ENCODE measurements at regions not wholly inside any gene's neighbourhood (a gene's known extent, or its start where the extent isn't known, plus 50 kb on each side); places are given as distances from the start of the nearest gene placed in this dataset.

GRCh38 chr18:25455159-25455558 is 103.2 kb upstream of the ZNF521 start:
- Mint-ChIP-seq H3K27ac (no peak overlapping the region), H3K9me3 (peaks cover 17% of the 10 kb centered on the region), H3K36me3 (ENCODE audit: low read depth) (no peaks in the 10 kb centered on the region), H3K4me3 (no peak overlapping the region), H3K4me1 (peaks cover 26% of the 10 kb centered on the region), H3K27me3 (ENCODE audit: low read depth) (no peaks in the 10 kb centered on the region)
- no peak for TF ChIP-seq CTCF (IDR thresholded peaks at IDR 0.05; ENCODE audit: unreplicated experiment in 3 of 3)

DNA sequence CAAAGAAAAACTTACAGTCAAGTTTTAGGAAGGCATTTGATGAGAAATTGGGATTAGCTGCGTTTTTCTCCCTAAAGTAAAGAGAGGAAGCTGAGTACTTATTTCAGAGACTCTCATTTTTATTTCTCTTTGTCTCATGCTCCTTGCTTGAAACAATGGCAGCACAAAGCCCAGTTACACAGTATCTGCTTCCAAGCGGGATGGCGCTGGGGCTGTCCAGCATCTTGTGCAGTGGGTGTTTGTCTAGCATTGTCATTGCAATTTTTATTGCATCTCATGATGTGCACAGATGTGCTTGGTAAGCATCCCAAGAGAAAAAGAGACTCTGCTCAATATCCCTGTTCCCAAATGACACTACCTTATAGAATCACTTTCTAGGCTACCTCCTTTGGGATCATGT is 102.8 kb upstream of the ZNF521 start:
- Mint-ChIP-seq H3K9me3 (peaks cover 19% of the 10 kb centered on the region), H3K27ac (no peak overlapping the region), H3K4me1 (peaks cover 24% of the 10 kb centered on the region), H3K36me3 (ENCODE audit: low read depth) (no peaks in the 10 kb centered on the region), H3K4me3 (no peak overlapping the region), H3K27me3 (ENCODE audit: low read depth) (no peaks in the 10 kb centered on the region)
- no peak for TF ChIP-seq CTCF (IDR thresholded peaks at IDR 0.05; ENCODE audit: unreplicated experiment in 3 of 3)

GRCh38 chr18:25454270-25454659 is 102.3 kb upstream of the ZNF521 start:
- no peak overlapping the region for H3K4me3 Mint-ChIP-seq
- no peak overlapping the region for H3K27ac Mint-ChIP-seq

DNA sequence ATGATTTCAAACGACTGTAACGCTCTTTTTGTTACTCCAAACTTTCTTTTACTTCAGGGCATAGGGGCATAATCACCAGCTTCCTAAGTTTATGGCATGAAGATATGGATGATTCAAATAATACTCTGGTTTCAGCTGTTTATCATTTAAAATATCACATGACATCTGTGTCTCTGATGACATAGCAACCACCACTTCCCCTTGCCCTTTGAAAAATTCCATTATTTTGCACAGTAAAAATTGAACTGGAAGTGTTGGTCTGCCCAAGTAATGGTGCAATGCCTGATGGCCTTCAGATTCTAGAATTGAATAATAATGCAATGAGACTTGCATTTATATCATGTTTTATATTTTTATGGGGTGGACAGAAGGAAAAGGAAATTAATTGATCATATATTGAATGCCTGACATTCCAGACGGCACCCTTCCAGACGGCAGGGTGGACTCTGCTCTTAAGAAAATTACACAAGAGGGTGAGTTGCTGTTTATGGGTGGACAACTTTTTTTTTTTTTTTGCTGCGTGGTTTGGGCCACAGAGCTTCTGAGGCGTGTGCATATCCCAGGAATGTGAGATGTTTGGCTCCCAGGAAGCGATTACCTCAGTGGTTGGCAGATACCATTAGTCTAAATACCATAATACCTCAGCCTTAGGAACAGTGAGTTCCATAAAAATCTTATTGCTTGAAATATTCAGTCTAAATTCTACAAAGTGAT is 101.7 kb upstream of the ZNF521 start:
- TF ChIP-seq CTCF (IDR thresholded peaks at IDR 0.05; ENCODE audit: unreplicated experiment in 3 of 3), result no peak
- H3K27me3 Mint-ChIP-seq (ENCODE audit: low read depth), result no peaks in the 10 kb centered on the region
- H3K9me3 Mint-ChIP-seq, result peaks cover 22% of the 10 kb centered on the region
- H3K4me3 Mint-ChIP-seq, result no peak overlapping the region
- peaks cover 24% of the 10 kb centered on the region for H3K4me1 Mint-ChIP-seq
- H3K36me3 Mint-ChIP-seq (ENCODE audit: low read depth), result peaks cover 2% of the 10 kb centered on the region
- H3K27ac Mint-ChIP-seq, result no peak overlapping the region

More at GRCh38 chr18:25454270-25454659, 102.3 kb upstream of the ZNF521 start:
- TF ChIP-seq CTCF (IDR thresholded peaks at IDR 0.05; ENCODE audit: unreplicated experiment in 3 of 3), result no peak
- Mint-ChIP-seq H3K36me3 (ENCODE audit: low read depth) (no peaks in the 10 kb centered on the region), H3K9me3 (peaks cover 19% of the 10 kb centered on the region), H3K27me3 (ENCODE audit: low read depth) (no peaks in the 10 kb centered on the region), H3K4me1 (peaks cover 24% of the 10 kb centered on the region)

DNA sequence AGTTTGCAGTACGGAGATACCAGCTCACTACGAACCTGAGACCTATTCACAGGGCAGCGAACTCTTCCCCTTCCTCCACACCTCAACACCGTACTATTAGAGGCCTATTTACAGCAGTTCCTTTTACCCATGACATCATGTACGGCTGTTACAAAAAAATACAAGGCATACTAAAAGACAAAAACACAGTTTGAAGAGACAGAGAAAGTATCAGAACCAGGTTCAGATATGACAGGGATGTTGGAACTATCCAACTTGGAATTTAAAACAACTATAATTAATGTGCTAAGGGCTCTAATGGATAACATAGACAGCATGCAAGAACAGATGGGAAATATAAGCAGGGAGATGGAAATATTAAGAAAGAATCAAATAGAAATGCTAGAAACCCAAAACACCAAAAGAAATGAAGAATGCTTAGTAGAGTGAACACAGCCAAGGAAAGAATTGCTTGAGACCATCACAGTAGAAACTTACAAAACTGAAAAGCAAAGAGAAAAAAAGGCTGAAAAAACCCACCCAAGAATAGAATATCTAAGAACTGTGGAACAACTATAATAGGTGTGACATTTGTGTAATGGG is 99.2 kb upstream of the ZNF521 start:
- H3K9me3 Mint-ChIP-seq, result peaks cover 27% of the 10 kb centered on the region
- no peak overlapping the region for H3K27ac Mint-ChIP-seq

More for the DNA sequence above, 99.2 kb upstream of the ZNF521 start:
- Mint-ChIP-seq H3K36me3 (ENCODE audit: low read depth) (peaks cover 8% of the 10 kb centered on the region), H3K27me3 (ENCODE audit: low read depth) (no peaks in the 10 kb centered on the region), H3K4me3 (no peak overlapping the region), H3K4me1 (peaks cover 4% of the 10 kb centered on the region)
- TF ChIP-seq CTCF (IDR thresholded peaks at IDR 0.05; ENCODE audit: unreplicated experiment in 3 of 3), result no peak
